H1 (cell line): ENCODE measurements at regions not wholly inside any gene's neighbourhood (a gene's known extent, or its start where the extent isn't known, plus 50 kb on each side); places are given as distances from the start of the nearest gene placed in this dataset.

Experiments used
- CTCF ChIA-PET: fragments of 300-600 bp; sonication (Branson Sonifier 250); formaldehyde crosslinking; loops from one replicate; lab custom pipeline; 2021; ENCODE audit not compliant: partially characterized antibody; lab: Charles Lee
- POLR2A ChIA-PET: fragments of 300-600 bp; sonication (Branson Sonifier 250); formaldehyde crosslinking; loops from one replicate; lab custom pipeline; 2021; ENCODE audit warnings: inconsistent platforms; ENCODE audit not compliant: partially characterized antibody; lab: Charles Lee
- DNase-seq, 2 experiments: peaks; one replicate each; pipeline versions ENCODE4 v3.0.0 to v3.0.0-alpha.2; 2010 to 2022; ENCODE audit warnings: low spot score in 2 of 2, low read depth in 1 of 2, mixed read lengths in 1 of 2
- FAIRE-seq: peaks from 2 replicates; lab custom pipeline; 2011; peaks lifted over from hg19 to GRCh38; lab: Jason Lieb, UNC
- H2AFZ ChIP-seq: 2 replicates; pipeline ENCODE4 v1.8.1; 2012; ENCODE audit warnings: low read length, inconsistent platforms
- H2AK5ac ChIP-seq: 2 replicates; pipeline ENCODE4 v1.6.1; 2013; ENCODE audit warnings: low read depth, low read length
- H2BK120ac ChIP-seq: replicated peaks from 2 replicates; pipeline ENCODE3; 2013; ENCODE audit warnings: low read depth, low read length, inconsistent platforms
- H2BK12ac ChIP-seq: 2 replicates; pipeline ENCODE4 v1.6.1; 2013; ENCODE audit warnings: low read depth, low read length
- H2BK15ac ChIP-seq: 2 replicates; pipeline ENCODE4 v1.6.1; 2013; ENCODE audit warnings: low read length
- H2BK20ac ChIP-seq: 2 replicates; pipeline ENCODE4 v1.6.1; 2013; ENCODE audit warnings: low read length
- H2BK5ac ChIP-seq: 2 replicates; pipeline ENCODE4 v1.6.1; 2013; ENCODE audit warnings: low read depth, low read length
- H3K14ac ChIP-seq: 2 replicates; pipeline ENCODE4 v1.6.1; 2013; ENCODE audit warnings: inconsistent platforms; ENCODE audit not compliant: insufficient read length
- H3K18ac ChIP-seq: 2 replicates; pipeline ENCODE4 v1.6.1; 2013; ENCODE audit warnings: low read length; ENCODE audit errors: extremely low read depth
- H3K23ac ChIP-seq: 2 replicates; pipeline ENCODE4 v1.6.1; 2013; ENCODE audit warnings: inconsistent platforms; ENCODE audit not compliant: insufficient read length
- H3K23me2 ChIP-seq: 2 replicates; pipeline ENCODE4 v1.6.1; 2013; ENCODE audit warnings: low read depth, low read length
- H3K27ac ChIP-seq: 2 replicates; pipeline ENCODE4 v1.6.1; 2011; ENCODE audit warnings: low read depth, low read length, inconsistent platforms
- H3K27me3 ChIP-seq, 4 experiments: replicated peaks in 1 of 4; 1 replicate in 1 of 4; 2 replicates in 3 of 4; pipeline versions ENCODE4 v1.6.1 to v1.8.1; 2011 to 2013; ENCODE audit warnings: low read length in 3 of 4, mild to moderate bottlenecking in 3 of 4, inconsistent platforms in 2 of 4, mixed read lengths in 2 of 4, moderate library complexity in 1 of 4; ENCODE audit not compliant: control insufficient read depth in 3 of 4, insufficient read depth in 3 of 4; ENCODE audit errors: extremely low read depth in 1 of 4
- H3K36me3 ChIP-seq, 4 experiments: 2 replicates each; pipeline versions ENCODE4 v1.6.1 to v1.8.1; 2011 to 2013; ENCODE audit warnings: mild to moderate bottlenecking in 4 of 4, low read length in 3 of 4, moderate library complexity in 2 of 4, control low read depth in 1 of 4, inconsistent platforms in 1 of 4; ENCODE audit not compliant: insufficient read depth in 4 of 4, control insufficient read depth in 2 of 4
- H3K4ac ChIP-seq: replicated peaks from 2 replicates; pipeline ENCODE3; 2013; ENCODE audit warnings: low read length, low read depth, mixed read lengths, inconsistent platforms; ENCODE audit not compliant: insufficient read length
- H3K4me1 ChIP-seq, 4 experiments: replicated peaks in 1 of 4; 1 replicate in 1 of 4; 2 replicates in 3 of 4; pipeline versions ENCODE4 v1.6.1 to v1.8.1; 2011 to 2013; ENCODE audit warnings: low read length in 3 of 4, inconsistent platforms in 2 of 4, mixed read lengths in 1 of 4; ENCODE audit not compliant: insufficient read depth in 4 of 4, control insufficient read depth in 3 of 4
- H3K4me2 ChIP-seq, 2 experiments: 2 replicates each; pipeline versions ENCODE4 v1.6.1 to v1.8.1; 2011 to 2013; ENCODE audit warnings: low read depth in 2 of 2, low read length in 2 of 2, control low read depth in 1 of 2, inconsistent platforms in 1 of 2, mild to moderate bottlenecking in 1 of 2; ENCODE audit not compliant: insufficient read depth in 1 of 2
- H3K4me3 ChIP-seq, 4 experiments: fragments of 200-600, 300-600 bp in 1 of 4; sonication (generic), shearing (Covaris generic), sonication (Bioruptor Twin) in 1 of 4; 2 replicates each; pipeline versions ENCODE4 v1.5.1 to v1.8.1; 2011 to 2016; ENCODE audit warnings: low read length in 4 of 4, low read depth in 3 of 4, control low read depth in 2 of 4, inconsistent platforms in 2 of 4, mild to moderate bottlenecking in 2 of 4, mixed read lengths in 1 of 4, moderate library complexity in 1 of 4; ENCODE audit not compliant: insufficient read depth in 2 of 4; ENCODE audit errors: extremely low read depth in 1 of 4
- H3K56ac ChIP-seq: replicated peaks from 2 replicates; pipeline ENCODE3; 2013; ENCODE audit warnings: low read depth, mild to moderate bottlenecking, mixed read lengths, low read length, inconsistent platforms; ENCODE audit not compliant: insufficient read length
- H3K79me1 ChIP-seq: 2 replicates; pipeline ENCODE4 v1.6.1; 2013; ENCODE audit warnings: low read depth, low read length, control low read depth
- H3K79me2 ChIP-seq, 2 experiments: 2 replicates each; pipeline versions ENCODE4 v1.6.1 to v1.8.1; 2012 to 2013; ENCODE audit warnings: low read length in 2 of 2, mild to moderate bottlenecking in 2 of 2, inconsistent platforms in 1 of 2; ENCODE audit not compliant: insufficient read depth in 2 of 2, control insufficient read depth in 1 of 2
- H3K9ac ChIP-seq, 4 experiments: replicated peaks in 1 of 4; 1 replicate in 1 of 4; 2 replicates in 3 of 4; pipeline versions ENCODE4 v1.6.1 to v1.8.1; 2011 to 2013; ENCODE audit warnings: low read depth in 3 of 4, low read length in 3 of 4, control low read depth in 2 of 4, mild to moderate bottlenecking in 2 of 4, moderate library complexity in 2 of 4, inconsistent platforms in 1 of 4; ENCODE audit errors: extremely low read depth in 1 of 4
- H3K9me3 ChIP-seq, 2 experiments: 2 replicates each; pipeline versions ENCODE4 v1.6.1 to v1.8.1; 2012 to 2013; ENCODE audit warnings: mild to moderate bottlenecking in 2 of 2, moderate library complexity in 2 of 2, control low read depth in 1 of 2, inconsistent platforms in 1 of 2, low read depth in 1 of 2, low read length in 1 of 2, mixed read lengths in 1 of 2; ENCODE audit not compliant: insufficient read depth in 2 of 2
- H4K20me1 ChIP-seq, 2 experiments: replicated peaks in 1 of 2; 2 replicates each; pipeline versions ENCODE3 to v1.8.1; 2011 to 2013; ENCODE audit warnings: inconsistent platforms in 2 of 2, low read length in 2 of 2, mild to moderate bottlenecking in 1 of 2; ENCODE audit not compliant: insufficient read depth in 2 of 2, control insufficient read depth in 1 of 2
- H4K5ac ChIP-seq: 2 replicates; pipeline ENCODE4 v1.6.1; 2013; ENCODE audit warnings: low read length, low read depth, mixed read lengths, inconsistent platforms; ENCODE audit not compliant: insufficient read length
- H4K8ac ChIP-seq: 2 replicates; pipeline ENCODE4 v1.8.0; 2013; ENCODE audit warnings: mild to moderate bottlenecking, moderate library complexity, low read length, inconsistent platforms; ENCODE audit not compliant: insufficient read depth; ENCODE audit errors: extremely low read depth
- H4K91ac ChIP-seq: replicated peaks from 2 replicates; pipeline ENCODE3; 2013; ENCODE audit warnings: low read length, mixed read lengths, inconsistent platforms; ENCODE audit not compliant: insufficient read length
- EZH2 ChIP-seq: fragments of 200-600 bp; sonication (generic); IDR thresholded peaks from 2 replicates; pipeline ENCODE4 v1.7.1; 2012; ENCODE audit warnings: low read depth, mild to moderate bottlenecking, moderate library complexity, low read length, inconsistent platforms; ENCODE audit not compliant: severe bottlenecking
- HDAC6 ChIP-seq: IDR thresholded peaks from one replicate; pipeline ENCODE4 v1.7.1; 2012; ENCODE audit warnings: low read depth, mild to moderate bottlenecking, inconsistent platforms, low read length, moderate library complexity
- MAFK ChIP-seq: IDR thresholded peaks from 2 replicates; pipeline ENCODE4 v1.6.1; 2012; ENCODE audit warnings: low read depth, mild to moderate bottlenecking, improper control_type of control experiment, low read length
- POLR2AphosphoS5 ChIP-seq: IDR thresholded peaks from 2 replicates; pipeline ENCODE4 v1.6.1; 2011; ENCODE audit warnings: low read depth, low read length
- RFX5 ChIP-seq: IDR thresholded peaks from 2 replicates; pipeline ENCODE4 v1.6.1; 2011; ENCODE audit warnings: low read depth, low read length, improper control_type of control experiment, borderline replicate concordance
- WGBS, 2 experiments: shearing (Covaris generic) in 1 of 2; methylation state at CpG; one replicate each; pipeline versions ENCODE4 v1.1.6 to v1.1.7; 2013 to 2015; ENCODE audit warnings: low lambda C conversion rate in 2 of 2, mixed read lengths in 2 of 2, inconsistent platforms in 1 of 2, low coverage in 1 of 2, missing lambda C conversion rate in 1 of 2; ENCODE audit not compliant: insufficient replicate concordance in 2 of 2, insufficient coverage in 1 of 2, insufficient read length in 1 of 2; ENCODE audit errors: extremely low coverage in 1 of 2, missing lambda C conversion rate in 1 of 2; 5-methylcytosine and 5-hydroxymethylcytosine counted together

- H3K56ac ChIP-seq, result no peak overlapping the region
- no peaks in the 10 kb centered on the region for H3K4me1 ChIP-seq
- 90% methylated on average over 1 of the region's 1 CpG; no CpG with 5 or more reads in 1 of the 2 experiments for WGBS, 2 experiments
- no peak for TF ChIP-seq MAFK
- TF ChIP-seq EZH2, result no peak
- TF ChIP-seq POLR2AphosphoS5, result no peak
- no peak for TF ChIP-seq RFX5
- no peak for TF ChIP-seq HDAC6
- H3K23ac ChIP-seq, result no peak overlapping the region
- no peak overlapping the region for H2BK120ac ChIP-seq
- H3K4ac ChIP-seq, result no peak overlapping the region
- H2BK5ac ChIP-seq, result no peak overlapping the region
- no peak overlapping the region for H3K18ac ChIP-seq
- H4K8ac ChIP-seq, result no peak overlapping the region
- H3K4me3 ChIP-seq, result no peak overlapping the region
- H2BK12ac ChIP-seq, result no peak overlapping the region
- H3K14ac ChIP-seq, result no peak overlapping the region
- DNase-seq, result no peak
- ChIA-PET POLR2A (no interaction called here), CTCF (no interaction called here)
- no peak overlapping the region for H3K27ac ChIP-seq
- H2BK20ac ChIP-seq, result no peak overlapping the region
- H2AFZ ChIP-seq, result no peak overlapping the region
- no peak overlapping the region for H2AK5ac ChIP-seq
- H3K9me3 ChIP-seq, result no peaks in the 10 kb centered on the region
- H2BK15ac ChIP-seq, result no peak overlapping the region
- no peak for FAIRE-seq
- H3K79me2 ChIP-seq, result no peaks in the 10 kb centered on the region
- H3K9ac ChIP-seq, result no peak overlapping the region
- no peak overlapping the region for H4K91ac ChIP-seq
- H3K36me3 ChIP-seq, result no peaks in the 10 kb centered on the region
- H3K23me2 ChIP-seq, result no peaks in the 10 kb centered on the region
- no peak overlapping the region for H4K5ac ChIP-seq
- H3K4me2 ChIP-seq, result no peak overlapping the region
- no peaks in the 10 kb centered on the region for H4K20me1 ChIP-seq
- H3K27me3 ChIP-seq, result no peaks in the 10 kb centered on the region
- no peaks in the 10 kb centered on the region for H3K79me1 ChIP-seq
These were observed 418.1 kb downstream of the ACTL7B start for GRCh38 chr9:108437656-108438055.
